Gastroesophageal sphincter (tissue), 4 donors: ENCODE measurements at regions not wholly inside any gene's neighbourhood (a gene's known extent, or its start where the extent isn't known, plus 50 kb on each side); places are given as distances from the start of the nearest gene placed in this dataset.

Experiments
- ATAC-seq: fragments of 150-250 bp; one replicate; pipeline ENCODE4 v1.9.1; 2016; ENCODE audit warnings: mild to moderate bottlenecking, moderate library complexity
- H3K27ac ChIP-seq, 4 donors: fragments of 200-600 bp; sonication (generic) in 3 of 4; 1 replicate in 3 of 4; 2 replicates in 1 of 4; pipeline ENCODE4 v1.5.1; 2016 to 2019
- H3K27me3 ChIP-seq: fragments of 200-600 bp; sonication (generic); one replicate; pipeline ENCODE4 v1.5.1; 2019
- H3K36me3 ChIP-seq, 2 donors: fragments of 200-600 bp; sonication (generic); one replicate each; pipeline ENCODE4 v1.5.1; 2019; ENCODE audit warnings: control low read depth in 1 of 2
- H3K4me1 ChIP-seq, 3 donors: fragments of 200-600 bp; sonication (generic); 1 replicate in 2 of 3; 2 replicates in 1 of 3; pipeline ENCODE4 v1.5.1; 2016 to 2019; ENCODE audit warnings: control low read depth in 2 of 3
- H3K4me3 ChIP-seq, 2 donors: fragments of 200-600 bp; sonication (generic); one replicate each; pipeline ENCODE4 v1.5.1; 2019; ENCODE audit warnings: mild to moderate bottlenecking in 1 of 2, moderate library complexity in 1 of 2
- H3K9me3 ChIP-seq, 3 donors: fragments of 200-600 bp; sonication (generic); one replicate each; pipeline ENCODE4 v1.5.1; 2017 to 2019; ENCODE audit warnings: control low read depth in 2 of 3
- EP300 ChIP-seq: sonication (generic); formaldehyde crosslinking; IDR thresholded peaks from one replicate; pipeline ENCODE4 v1.6.1; 2017; ENCODE audit warnings: antibody characterized with exemption, mild to moderate bottlenecking
- POLR2A ChIP-seq, 2 donors: fragments of 450-650 bp; IDR thresholded peaks; one replicate each; pipeline ENCODE4 v1.6.1; 2017; ENCODE audit warnings: antibody characterized with exemption in 2 of 2, mild to moderate bottlenecking in 2 of 2, moderate library complexity in 1 of 2
- POLR2AphosphoS5 ChIP-seq: sonication (generic); formaldehyde crosslinking; IDR thresholded peaks from one replicate; pipeline ENCODE4 v1.6.1; 2017; ENCODE audit warnings: antibody characterized with exemption
- WGBS, 2 donors: methylation state at CpG; one replicate each; pipeline ENCODE4 v1.1.5; 2018; ENCODE audit warnings: low coverage in 1 of 2; 5-methylcytosine and 5-hydroxymethylcytosine counted together
- TF ChIP-seq, protein P1 (sequence below), 4 experiments: fragments of 200-600 bp in 2 of 4; fragments of 450-650 bp in 2 of 4; sonication (generic) in 1 of 4; IDR thresholded peaks; one replicate each; pipeline ENCODE4 v1.5.1; 2017 to 2019; ENCODE audit warnings: antibody characterized with exemption in 4 of 4, mild to moderate bottlenecking in 2 of 4, moderate library complexity in 2 of 4

DNA sequence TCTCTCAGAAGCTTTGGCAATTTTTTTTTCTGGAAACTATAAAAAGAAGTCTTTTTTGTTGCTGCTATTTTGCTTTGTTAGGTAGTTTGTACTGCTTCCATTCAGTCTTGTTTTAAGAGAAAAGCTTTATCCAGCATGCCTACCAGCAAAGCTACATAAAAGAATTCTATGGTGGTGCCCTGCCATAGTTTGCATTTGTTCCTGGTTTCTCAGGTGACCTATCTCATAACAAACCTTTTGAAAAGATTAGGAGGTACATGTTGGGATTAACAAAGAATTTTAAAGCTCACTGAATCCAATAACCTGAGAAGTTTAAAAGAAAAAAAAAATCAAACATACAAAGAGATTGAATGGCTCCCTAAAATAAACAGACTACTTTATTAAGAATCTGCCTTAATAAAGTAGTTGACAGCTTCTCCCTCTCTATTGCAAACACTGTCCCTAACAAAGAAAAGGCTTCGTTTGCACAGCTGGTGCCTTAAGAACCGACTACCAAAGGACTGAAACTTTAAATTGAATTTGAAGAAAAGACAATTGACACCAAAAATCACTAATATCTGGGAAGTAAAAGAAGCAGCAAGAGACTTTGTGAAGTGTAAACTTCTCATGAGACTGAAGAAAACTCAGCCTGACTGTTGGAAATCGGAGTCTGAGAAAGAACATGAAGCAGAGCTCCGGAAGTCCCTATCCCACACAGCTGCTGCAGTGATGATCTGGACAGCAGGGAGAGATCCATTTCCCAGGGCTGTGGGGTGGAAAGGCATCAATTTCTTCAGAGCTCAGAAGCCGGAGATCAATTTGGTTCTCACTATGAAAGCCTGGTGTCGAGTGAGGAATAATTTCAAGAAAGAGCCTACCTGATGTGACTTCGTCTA is 102.7 kb upstream of the PLEKHA5 start:
- WGBS, 2 donors = 38 to 42% methylated on average over 7 of the region's 7 CpGs
- TF ChIP-seq POLR2AphosphoS5 (no peak), POLR2A (IDR thresholded peaks at IDR 0.05) (no peak), EP300 (no peak)
- TF ChIP-seq, protein P1, sequence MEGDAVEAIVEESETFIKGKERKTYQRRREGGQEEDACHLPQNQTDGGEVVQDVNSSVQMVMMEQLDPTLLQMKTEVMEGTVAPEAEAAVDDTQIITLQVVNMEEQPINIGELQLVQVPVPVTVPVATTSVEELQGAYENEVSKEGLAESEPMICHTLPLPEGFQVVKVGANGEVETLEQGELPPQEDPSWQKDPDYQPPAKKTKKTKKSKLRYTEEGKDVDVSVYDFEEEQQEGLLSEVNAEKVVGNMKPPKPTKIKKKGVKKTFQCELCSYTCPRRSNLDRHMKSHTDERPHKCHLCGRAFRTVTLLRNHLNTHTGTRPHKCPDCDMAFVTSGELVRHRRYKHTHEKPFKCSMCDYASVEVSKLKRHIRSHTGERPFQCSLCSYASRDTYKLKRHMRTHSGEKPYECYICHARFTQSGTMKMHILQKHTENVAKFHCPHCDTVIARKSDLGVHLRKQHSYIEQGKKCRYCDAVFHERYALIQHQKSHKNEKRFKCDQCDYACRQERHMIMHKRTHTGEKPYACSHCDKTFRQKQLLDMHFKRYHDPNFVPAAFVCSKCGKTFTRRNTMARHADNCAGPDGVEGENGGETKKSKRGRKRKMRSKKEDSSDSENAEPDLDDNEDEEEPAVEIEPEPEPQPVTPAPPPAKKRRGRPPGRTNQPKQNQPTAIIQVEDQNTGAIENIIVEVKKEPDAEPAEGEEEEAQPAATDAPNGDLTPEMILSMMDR (IDR thresholded peaks at IDR 0.05) = no peak
- Histone ChIP-seq H3K4me3 (no peak overlapping the region), H3K4me1 (peaks cover 0 to 55% (median 3%) of the 10 kb centered on the region in 3 donors), H3K36me3 (no peaks in the 10 kb centered on the region), H3K27me3 (no peaks in the 10 kb centered on the region), H3K27ac (peak overlapping the region in 3 of 4 donors; percentile 25 to 68 (median 47)), H3K9me3 (no peaks in the 10 kb centered on the region)
- no peak for ATAC-seq

DNA sequence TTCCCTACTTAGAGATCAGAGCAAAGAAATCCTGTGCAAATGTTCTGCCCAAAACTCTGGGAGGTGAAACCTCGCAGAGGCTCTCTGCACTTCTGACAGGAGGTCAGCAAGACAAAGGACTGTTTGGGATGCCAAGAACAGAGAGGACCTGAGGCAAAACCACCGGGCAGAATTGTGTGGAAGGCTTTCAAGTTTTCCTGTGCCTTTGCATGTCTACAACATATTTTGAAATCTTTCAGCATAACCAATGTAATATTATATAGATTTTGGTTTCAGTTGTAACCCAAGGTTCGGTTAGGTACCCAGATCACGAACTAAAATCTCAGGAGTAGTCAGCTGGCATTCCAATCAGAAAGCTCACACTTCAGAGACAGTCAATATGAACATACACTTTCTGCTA is 99.4 kb upstream of the PLEKHA5 start:
- TF ChIP-seq POLR2AphosphoS5 = no peak
- TF ChIP-seq, protein P1 (IDR thresholded peaks at IDR 0.05) = no peak
- TF ChIP-seq POLR2A (IDR thresholded peaks at IDR 0.05) = no peak
- TF ChIP-seq EP300 = no peak
- H3K4me1 ChIP-seq = peaks cover 0 to 60% (median 3%) of the 10 kb centered on the region in 3 donors
- no peaks in the 10 kb centered on the region for H3K27me3 ChIP-seq
- no peak for ATAC-seq
- WGBS, 2 donors = 46 to 76% methylated on average over 4 of the region's 4 CpGs
- H3K36me3 ChIP-seq = no peaks in the 10 kb centered on the region
- H3K27ac ChIP-seq = peak overlapping the region in 2 of 4 donors; percentile 41 to 61
- H3K9me3 ChIP-seq = no peaks in the 10 kb centered on the region
- H3K4me3 ChIP-seq = no peak overlapping the region

DNA sequence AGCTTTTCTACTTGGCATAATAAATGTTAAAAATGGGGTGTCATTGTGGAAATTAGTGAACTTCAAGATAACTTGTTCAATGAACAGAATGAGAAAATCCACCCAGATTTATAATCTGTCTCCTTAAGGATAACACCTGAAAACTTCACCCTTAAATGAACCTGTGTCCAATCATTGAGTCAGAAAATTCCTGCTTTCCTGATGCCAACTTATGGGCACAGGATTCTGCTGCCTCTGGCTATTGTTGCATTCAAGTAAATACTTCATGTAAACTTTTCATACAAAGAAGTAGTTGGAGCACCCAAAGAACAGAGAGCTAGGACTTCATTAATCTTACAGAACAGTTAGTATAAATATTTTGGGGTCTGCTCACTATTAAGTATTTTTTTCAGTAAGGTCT is 98.9 kb upstream of the PLEKHA5 start:
- no peak for ATAC-seq
- Histone ChIP-seq H3K9me3 (no peaks in the 10 kb centered on the region), H3K4me3 (no peak overlapping the region), H3K4me1 (peaks cover 0 to 64% (median 6%) of the 10 kb centered on the region in 3 donors), H3K27me3 (no peaks in the 10 kb centered on the region), H3K27ac (peak overlapping the region in 3 of 4 donors; percentile 23 to 61 (median 41)), H3K36me3 (no peaks in the 10 kb centered on the region)
- no peak for TF ChIP-seq POLR2AphosphoS5
- TF ChIP-seq POLR2A (IDR thresholded peaks at IDR 0.05) = no peak
- TF ChIP-seq, protein P1 (IDR thresholded peaks at IDR 0.05) = no peak
- TF ChIP-seq EP300 = no peak

DNA sequence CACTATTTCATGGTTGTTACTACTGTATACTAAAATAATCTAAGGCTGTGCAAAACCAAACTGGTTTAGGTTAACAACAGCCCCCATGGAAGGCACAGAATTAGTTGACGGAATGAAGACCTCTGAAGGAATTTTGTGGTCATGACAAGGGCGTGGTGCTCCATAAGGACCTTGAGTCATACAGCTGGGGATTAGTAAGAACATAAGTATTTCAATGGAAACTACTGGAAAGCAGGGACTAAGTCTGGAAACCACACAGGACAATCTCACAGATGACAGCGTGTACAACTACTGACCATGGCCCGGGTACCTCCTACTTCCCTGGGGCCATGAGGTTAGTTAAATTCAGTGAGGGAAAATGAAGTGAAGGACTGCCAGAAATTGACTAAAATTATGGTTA is 98.5 kb upstream of the PLEKHA5 start:
- no peak overlapping the region for H3K4me3 ChIP-seq
- 66 to 78% methylated on average over 1 to 4 of the region's 4 CpGs for WGBS, 2 donors
- TF ChIP-seq EP300 = no peak
- TF ChIP-seq POLR2A (IDR thresholded peaks at IDR 0.05) = no peak
- TF ChIP-seq, protein P1 (IDR thresholded peaks at IDR 0.05) = no peak
- TF ChIP-seq POLR2AphosphoS5 = no peak
- peak overlapping the region in 3 of 4 donors; percentile 23 to 61 (median 41) for H3K27ac ChIP-seq
- H3K27me3 ChIP-seq = no peaks in the 10 kb centered on the region
- ATAC-seq = no peak
- peaks cover 0 to 67% (median 8%) of the 10 kb centered on the region in 3 donors for H3K4me1 ChIP-seq
- no peaks in the 10 kb centered on the region for H3K36me3 ChIP-seq
- no peaks in the 10 kb centered on the region for H3K9me3 ChIP-seq

DNA sequence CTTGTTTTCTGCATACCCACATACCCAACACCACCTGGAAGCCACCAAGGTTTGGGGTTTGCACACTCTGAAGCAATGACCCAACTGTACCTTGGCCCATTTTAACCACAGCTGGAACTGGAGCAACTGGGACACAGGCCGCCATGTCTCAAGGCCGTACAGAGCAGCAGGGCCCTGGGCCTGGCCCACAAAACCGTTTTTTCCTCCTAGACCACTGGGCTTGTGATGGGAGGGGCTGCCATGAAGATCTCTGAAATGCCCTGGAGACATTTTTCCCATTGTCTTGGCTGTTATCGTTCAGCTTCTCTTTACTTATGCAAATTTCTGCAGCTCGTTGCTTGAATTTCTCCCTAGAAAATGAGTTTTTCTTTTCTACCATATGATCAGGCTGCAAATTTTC is 96.7 kb upstream of the PLEKHA5 start:
- Histone ChIP-seq H3K4me3 (no peak overlapping the region), H3K36me3 (no peaks in the 10 kb centered on the region), H3K27ac (peak overlapping the region in 1 of 4 donors; percentile 61), H3K4me1 (peaks cover 6 to 67% (median 19%) of the 10 kb centered on the region in 3 donors), H3K27me3 (no peaks in the 10 kb centered on the region), H3K9me3 (no peaks in the 10 kb centered on the region)
- TF ChIP-seq, protein P1 (IDR thresholded peaks at IDR 0.05) = no peak
- TF ChIP-seq EP300 (no peak), POLR2AphosphoS5 (no peak), POLR2A (IDR thresholded peaks at IDR 0.05) (no peak)
- no peak for ATAC-seq
- WGBS, 2 donors = 60 to 94% methylated on average over 1 to 2 of the region's 5 CpGs
